Nephron (organoid): ENCODE measurements at regions not wholly inside any gene's neighbourhood (a gene's known extent, or its start where the extent isn't known, plus 50 kb on each side); places are given as distances from the start of the nearest gene placed in this dataset.

Source experiments
- H3K27ac Mint-ChIP-seq, 3 experiments: 2 replicates each; pipeline ENCODE4 v1.8.0; 2020; ENCODE audit warnings: mixed read lengths in 3 of 3, mild to moderate bottlenecking in 2 of 3, moderate library complexity in 1 of 3
- H3K27me3 Mint-ChIP-seq: 2 replicates; pipeline ENCODE4 v1.8.0; 2021; ENCODE audit warnings: low read depth, mild to moderate bottlenecking, moderate library complexity, mixed read lengths
- H3K36me3 Mint-ChIP-seq: 2 replicates; pipeline ENCODE4 v1.8.0; 2020; ENCODE audit warnings: low read depth, mixed read lengths
- H3K4me1 Mint-ChIP-seq: 2 replicates; pipeline ENCODE4 v1.8.0; 2020; ENCODE audit warnings: mixed read lengths
- H3K4me3 Mint-ChIP-seq, 3 experiments: 2 replicates each; pipeline ENCODE4 v1.8.0; 2020; ENCODE audit warnings: mild to moderate bottlenecking in 3 of 3, mixed read lengths in 3 of 3, moderate library complexity in 2 of 3
- H3K9me3 Mint-ChIP-seq: 2 replicates; pipeline ENCODE4 v1.8.0; 2020; ENCODE audit warnings: mixed read lengths
- TF ChIP-seq, protein P1 (sequence below), 3 experiments: fragments of 200-600 bp; sonication (generic); IDR thresholded peaks; one replicate each; pipeline ENCODE4 v1.5.0; 2021; ENCODE audit warnings: antibody characterized with exemption in 3 of 3; ENCODE audit not compliant: unreplicated experiment in 3 of 3

DNA sequence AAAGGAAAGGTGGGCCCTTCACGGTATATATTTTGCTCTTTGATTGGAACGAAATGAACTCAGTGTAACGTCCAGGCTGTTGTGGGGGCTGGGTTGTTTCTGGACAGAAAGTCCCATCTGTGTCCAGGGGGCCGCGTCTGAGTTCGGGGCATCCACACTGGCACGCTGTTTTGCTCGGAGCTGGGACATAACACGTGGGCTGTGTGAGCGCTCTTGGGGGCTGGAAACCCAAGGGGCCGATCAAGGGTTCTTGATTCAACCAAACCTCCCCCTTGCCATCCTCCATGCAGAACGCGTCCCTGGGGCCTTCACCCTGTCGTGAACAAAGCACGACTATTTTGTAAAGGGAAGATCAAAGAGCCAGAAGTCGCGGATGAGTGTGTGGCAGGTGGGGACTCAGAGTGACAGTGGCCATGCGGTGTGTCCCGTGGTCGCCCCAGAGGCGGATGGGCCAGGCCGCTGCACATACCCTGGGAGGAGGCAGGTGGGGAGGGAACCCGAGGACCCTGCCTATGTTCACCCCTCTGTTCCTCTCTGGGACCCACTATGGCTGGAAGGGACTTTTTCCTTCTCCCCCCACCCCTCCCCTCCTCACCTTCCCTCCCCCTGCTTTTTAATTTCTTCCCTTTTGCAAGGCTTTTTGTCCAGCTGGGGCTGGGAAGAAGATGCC lies 387.2 kb downstream of the SEC14L1 start:
- Mint-ChIP-seq H3K4me3 (peak overlapping the region; percentile 65 to 75 (median 72)), H3K4me1 (peaks cover 14% of the 10 kb centered on the region), H3K9me3 (peaks cover 3% of the 10 kb centered on the region), H3K36me3 (no peaks in the 10 kb centered on the region), H3K27ac (no peak overlapping the region), H3K27me3 (peaks cover 28% of the 10 kb centered on the region)
- TF ChIP-seq, protein P1, sequence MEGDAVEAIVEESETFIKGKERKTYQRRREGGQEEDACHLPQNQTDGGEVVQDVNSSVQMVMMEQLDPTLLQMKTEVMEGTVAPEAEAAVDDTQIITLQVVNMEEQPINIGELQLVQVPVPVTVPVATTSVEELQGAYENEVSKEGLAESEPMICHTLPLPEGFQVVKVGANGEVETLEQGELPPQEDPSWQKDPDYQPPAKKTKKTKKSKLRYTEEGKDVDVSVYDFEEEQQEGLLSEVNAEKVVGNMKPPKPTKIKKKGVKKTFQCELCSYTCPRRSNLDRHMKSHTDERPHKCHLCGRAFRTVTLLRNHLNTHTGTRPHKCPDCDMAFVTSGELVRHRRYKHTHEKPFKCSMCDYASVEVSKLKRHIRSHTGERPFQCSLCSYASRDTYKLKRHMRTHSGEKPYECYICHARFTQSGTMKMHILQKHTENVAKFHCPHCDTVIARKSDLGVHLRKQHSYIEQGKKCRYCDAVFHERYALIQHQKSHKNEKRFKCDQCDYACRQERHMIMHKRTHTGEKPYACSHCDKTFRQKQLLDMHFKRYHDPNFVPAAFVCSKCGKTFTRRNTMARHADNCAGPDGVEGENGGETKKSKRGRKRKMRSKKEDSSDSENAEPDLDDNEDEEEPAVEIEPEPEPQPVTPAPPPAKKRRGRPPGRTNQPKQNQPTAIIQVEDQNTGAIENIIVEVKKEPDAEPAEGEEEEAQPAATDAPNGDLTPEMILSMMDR (IDR thresholded peaks at IDR 0.05; ENCODE audit: unreplicated experiment in 3 of 3) = no peak

DNA sequence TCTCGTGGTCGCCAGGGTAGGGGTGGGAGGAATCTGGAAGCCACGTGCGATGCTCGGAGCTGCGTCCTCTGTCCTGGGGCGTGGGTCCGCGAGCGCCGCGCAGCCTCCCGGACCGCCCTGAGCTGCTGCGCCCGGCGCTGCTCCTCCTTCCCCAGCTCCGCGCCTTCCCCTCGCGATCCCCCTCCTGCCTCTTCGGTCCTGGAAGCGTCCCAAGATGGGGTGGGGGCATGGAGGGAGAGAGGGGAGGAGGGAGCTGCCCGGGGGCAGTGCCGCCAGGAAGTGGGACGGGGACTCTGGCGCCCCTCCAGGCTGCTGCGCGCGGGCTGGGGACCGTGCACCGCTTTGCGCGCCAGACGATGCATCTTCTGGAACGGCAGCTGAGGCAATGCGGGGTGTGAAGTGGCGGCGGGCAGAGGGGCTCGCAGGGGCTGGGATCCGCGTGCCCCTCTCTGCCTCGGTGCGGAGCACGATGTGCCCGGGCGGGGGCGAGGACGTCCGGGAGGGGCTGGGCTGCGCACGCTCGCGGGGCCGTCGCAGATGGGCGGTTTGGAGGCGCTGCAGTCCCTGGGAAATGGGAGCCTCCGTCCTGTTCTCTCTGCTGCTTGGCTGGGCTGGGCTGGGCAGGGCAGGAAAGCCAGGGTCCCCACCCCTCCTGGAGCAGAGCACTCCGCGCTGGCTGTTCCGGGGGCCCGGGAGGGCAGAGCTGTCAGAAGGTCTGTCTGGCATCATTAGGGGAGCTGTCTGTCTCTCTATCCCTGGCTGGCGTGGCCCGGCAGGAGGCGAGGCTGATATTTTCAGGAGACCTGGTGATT lies 388.0 kb downstream of the SEC14L1 start:
- Mint-ChIP-seq H3K4me1 (peaks cover 14% of the 10 kb centered on the region), H3K27me3 (peaks cover 23% of the 10 kb centered on the region), H3K4me3 (peak overlapping the region; percentile 17 to 61 (median 47)), H3K9me3 (peaks cover 3% of the 10 kb centered on the region), H3K36me3 (no peaks in the 10 kb centered on the region), H3K27ac (no peak overlapping the region)
- TF ChIP-seq, protein P1 (IDR thresholded peaks at IDR 0.05; ENCODE audit: unreplicated experiment in 3 of 3) = peak; percentile 19 to 41 (median 23)

DNA sequence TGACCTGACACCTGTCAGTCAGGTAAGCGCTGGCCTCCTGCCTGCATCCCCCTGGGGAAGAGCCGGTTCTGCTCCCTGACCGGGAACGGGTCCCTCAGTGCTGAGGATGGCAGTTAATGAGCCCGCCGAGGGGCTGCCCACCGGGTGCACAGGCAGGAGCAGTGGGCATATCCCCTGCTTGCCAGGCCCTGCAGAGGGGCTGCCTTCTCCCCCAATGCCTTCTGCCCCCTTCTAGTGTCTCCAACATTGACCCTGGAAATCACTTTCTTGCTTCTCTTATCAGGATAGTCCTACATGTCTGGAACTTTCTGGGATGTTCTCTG lies 388.5 kb downstream of the SEC14L1 start:
- Mint-ChIP-seq H3K27ac (no peak overlapping the region), H3K4me1 (peaks cover 14% of the 10 kb centered on the region), H3K9me3 (peaks cover 7% of the 10 kb centered on the region), H3K36me3 (no peaks in the 10 kb centered on the region), H3K4me3 (peak overlapping the region; percentile 47 to 65 (median 61)), H3K27me3 (peaks cover 23% of the 10 kb centered on the region)
- TF ChIP-seq, protein P1 (IDR thresholded peaks at IDR 0.05; ENCODE audit: unreplicated experiment in 3 of 3) = no peak

DNA sequence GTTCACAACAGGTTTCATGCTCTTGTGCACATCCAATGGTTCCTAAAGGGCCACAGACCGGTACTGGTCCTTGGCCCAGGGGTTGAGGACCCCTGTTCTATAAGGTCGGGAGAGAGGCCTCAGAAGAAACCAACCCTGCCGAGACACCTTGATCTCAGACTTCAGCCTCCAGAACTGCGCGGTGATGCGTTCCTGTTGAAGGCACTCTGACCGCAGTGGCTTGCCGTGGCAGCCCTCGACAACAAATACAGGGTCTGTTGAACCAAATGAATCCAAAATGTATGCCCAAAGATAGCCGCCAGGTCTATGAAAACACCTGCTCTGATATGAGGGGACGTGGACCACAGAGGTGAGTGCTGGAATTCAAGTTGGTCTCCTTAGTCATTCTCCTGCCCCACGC lies 389.8 kb downstream of the SEC14L1 start:
- Mint-ChIP-seq H3K36me3 (no peaks in the 10 kb centered on the region), H3K9me3 (peaks cover 13% of the 10 kb centered on the region), H3K4me3 (no peak overlapping the region), H3K27ac (no peak overlapping the region), H3K4me1 (peaks cover 14% of the 10 kb centered on the region), H3K27me3 (peaks cover 21% of the 10 kb centered on the region)
- TF ChIP-seq, protein P1 (IDR thresholded peaks at IDR 0.05; ENCODE audit: unreplicated experiment in 3 of 3) = no peak

DNA sequence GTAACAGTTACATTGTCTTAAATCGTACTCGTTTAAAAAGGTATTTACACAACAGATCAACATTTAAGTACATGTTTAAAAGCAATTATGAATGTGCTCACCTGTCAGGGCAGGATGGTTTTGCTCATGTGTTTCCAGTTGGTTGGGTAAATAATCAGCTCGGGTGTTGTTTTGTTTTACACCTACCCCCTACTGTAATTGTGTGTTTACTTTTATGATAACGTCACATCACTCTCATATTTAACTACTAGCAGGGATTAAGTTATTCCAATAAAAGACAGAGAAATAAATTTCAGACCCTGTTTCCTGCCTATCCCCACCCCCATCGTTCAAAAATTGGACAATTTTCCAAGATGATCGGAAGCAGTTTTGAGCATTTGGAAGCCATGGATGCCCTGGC lies 390.2 kb downstream of the SEC14L1 start:
- Mint-ChIP-seq H3K4me3 (no peak overlapping the region), H3K27me3 (peaks cover 21% of the 10 kb centered on the region), H3K4me1 (peaks cover 14% of the 10 kb centered on the region), H3K36me3 (no peaks in the 10 kb centered on the region), H3K9me3 (peaks cover 13% of the 10 kb centered on the region), H3K27ac (no peak overlapping the region)
- TF ChIP-seq, protein P1 (IDR thresholded peaks at IDR 0.05; ENCODE audit: unreplicated experiment in 3 of 3) = no peak
